HCT116 (cell line): ENCODE measurements at regions not wholly inside any gene's neighbourhood (a gene's known extent, or its start where the extent isn't known, plus 50 kb on each side); places are given as distances from the start of the nearest gene placed in this dataset.

Source experiments
- ATAC-seq: fragments of 200-7000 bp; cut with Tn5 transposase; 2 replicates; pipeline ENCODE4 v1.9.1; 2020; ENCODE audit warnings: mild to moderate bottlenecking, moderate library complexity
- BruUV-seq: library from RNA; stranded (reverse); fragments of 400-500 nt; replicated peaks from 2 replicates; lab custom pipeline; 2021; lab: Mats Ljungman, UMichigan
- CTCF ChIA-PET: fragments of 300-600 bp; sonication (Branson Sonifier 250); formaldehyde crosslinking; loops from one replicate; lab custom pipeline; 2021; ENCODE audit warnings: antibody characterized with exemption; lab: Charles Lee
- POLR2A ChIA-PET: fragments of 300-600, 350-600 bp; sonication (Branson Sonifier 250); formaldehyde crosslinking; loops from one replicate; lab custom pipeline; 2021; ENCODE audit warnings: antibody characterized with exemption; lab: Charles Lee
- RAD21 ChIA-PET, 2 experiments: fragments of 300-600 bp; sonication (Branson Sonifier 250); formaldehyde crosslinking; loops; one replicate each; lab custom pipeline; 2023; ENCODE audit warnings: low total read pairs in 2 of 2; ENCODE audit not compliant: uncharacterized antibody in 2 of 2, unreplicated experiment in 2 of 2, low non-redundant PET in 1 of 2; lab: Charles Lee
- DNase-seq: peaks from one replicate; pipeline ENCODE4 v3.0.0-alpha.2; 2010; ENCODE audit warnings: low read depth, low spot score
- H2AFZ ChIP-seq: fragments of 200-600 bp; shearing (Covaris generic), sonication (generic); 2 replicates; pipeline ENCODE4 v1.6.1; 2017; ENCODE audit warnings: low read depth, mixed run types, mixed read lengths, antibody characterized with exemption, low read length; ENCODE audit not compliant: poor library complexity, severe bottlenecking
- H3K27ac ChIP-seq: 2 replicates; pipeline ENCODE4 v1.5.1; 2012; ENCODE audit warnings: low read depth, low read length
- H3K27me3 ChIP-seq: fragments of 200-600 bp; sonication (generic); 2 replicates; pipeline ENCODE4 v1.6.1; 2016; ENCODE audit warnings: mixed run types, low read length, mixed read lengths; ENCODE audit not compliant: insufficient read depth
- H3K36me3 ChIP-seq, 2 experiments: fragments of 200-500 bp in 1 of 2; fragments of 200-600 bp in 1 of 2; sonication (Bioruptor generic) in 1 of 2; sonication (generic) in 1 of 2; 2 replicates each; pipeline versions ENCODE4 v1.5.1 to v1.6.1; 2014 to 2016; ENCODE audit warnings: low read length in 2 of 2, inconsistent platforms in 1 of 2, mixed read lengths in 1 of 2, mixed run types in 1 of 2; ENCODE audit not compliant: insufficient read depth in 2 of 2, control insufficient read depth in 1 of 2
- H3K4me1 ChIP-seq, 2 experiments: fragments of 200-600 bp in 1 of 2; sonication (generic) in 1 of 2; 2 replicates each; pipeline versions ENCODE4 v1.5.1 to v1.6.1; 2012 to 2017; ENCODE audit warnings: low read length in 2 of 2, inconsistent platforms in 1 of 2, mild to moderate bottlenecking in 1 of 2, mixed read lengths in 1 of 2, mixed run types in 1 of 2, moderate library complexity in 1 of 2; ENCODE audit not compliant: insufficient read depth in 2 of 2, control insufficient read depth in 1 of 2
- H3K4me2 ChIP-seq: fragments of 200-600 bp; sonication (generic); 2 replicates; pipeline ENCODE4 v1.6.1; 2017; ENCODE audit warnings: mixed run types, low read length, mixed read lengths
- H3K4me3 ChIP-seq, 2 experiments: fragments of 200-600 bp in 1 of 2; sonication (generic) in 1 of 2; replicated peaks in 1 of 2; 2 replicates each; pipeline ENCODE4 v1.5.1; 2011 to 2016; ENCODE audit warnings: low read length in 2 of 2, control low read depth in 1 of 2, low read depth in 1 of 2, mild to moderate bottlenecking in 1 of 2, mixed read lengths in 1 of 2, mixed run types in 1 of 2
- H3K79me2 ChIP-seq: fragments of 200-600 bp; sonication (generic); 2 replicates; pipeline ENCODE4 v1.6.1; 2017; ENCODE audit warnings: mild to moderate bottlenecking, mixed run types, low read length, moderate library complexity, mixed read lengths; ENCODE audit not compliant: insufficient read depth
- H3K9ac ChIP-seq: fragments of 200-600 bp; sonication (generic); 2 replicates; pipeline ENCODE4 v1.6.1; 2016; ENCODE audit warnings: low read length, mixed read lengths
- H3K9me2 ChIP-seq: fragments of 200-600 bp; sonication (generic), shearing (Covaris generic); 2 replicates; pipeline ENCODE4 v1.6.1; 2017; ENCODE audit warnings: mixed run types, mild to moderate bottlenecking, moderate library complexity; ENCODE audit not compliant: insufficient read depth
- H3K9me3 ChIP-seq, 2 experiments: fragments of 200-500 bp in 1 of 2; fragments of 200-600 bp in 1 of 2; sonication (Bioruptor generic) in 1 of 2; sonication (generic) in 1 of 2; 2 replicates each; pipeline ENCODE4 v1.6.1; 2014 to 2017; ENCODE audit warnings: low read length in 2 of 2, mixed read lengths in 2 of 2, inconsistent platforms in 1 of 2, low read depth in 1 of 2, mild to moderate bottlenecking in 1 of 2, mixed run types in 1 of 2, moderate library complexity in 1 of 2; ENCODE audit not compliant: control insufficient read depth in 1 of 2, insufficient read depth in 1 of 2
- H4K20me1 ChIP-seq: fragments of 200-600 bp; sonication (generic), shearing (Covaris generic); 2 replicates; pipeline ENCODE4 v1.6.1; 2017; ENCODE audit warnings: mixed run types, mild to moderate bottlenecking, moderate library complexity; ENCODE audit not compliant: insufficient read depth
- CEBPB ChIP-seq: IDR thresholded peaks from 2 replicates; pipeline ENCODE4 v1.6.1; 2012; ENCODE audit warnings: low read depth
- ELF1 ChIP-seq: IDR thresholded peaks from 2 replicates; pipeline ENCODE4 v1.6.1; 2012; ENCODE audit warnings: low read depth, borderline replicate concordance
- EZH2phosphoT487 ChIP-seq: fragments of 200-600 bp; IDR thresholded peaks from 2 replicates; pipeline ENCODE4 v1.6.1; 2018; ENCODE audit warnings: antibody characterized with exemption, borderline replicate concordance
- FOSL1 ChIP-seq: IDR thresholded peaks from 2 replicates; pipeline ENCODE4 v1.6.1; 2012; ENCODE audit warnings: low read depth
- POLR2A ChIP-seq: IDR thresholded peaks from 2 replicates; pipeline ENCODE4 v1.7.0; 2011; ENCODE audit warnings: borderline replicate concordance; ENCODE audit not compliant: insufficient read depth, insufficient read length; ENCODE audit errors: extremely low read depth
- REST ChIP-seq: IDR thresholded peaks from 2 replicates; pipeline ENCODE4 v1.6.1; 2012; ENCODE audit warnings: low read depth
- SIN3A ChIP-seq: IDR thresholded peaks from 2 replicates; pipeline ENCODE4 v1.6.1; 2012; ENCODE audit warnings: low read depth
- SP1 ChIP-seq: IDR thresholded peaks from 2 replicates; pipeline ENCODE4 v1.6.1; 2012; ENCODE audit warnings: low read depth
- SRF ChIP-seq: IDR thresholded peaks from 2 replicates; pipeline ENCODE4 v1.6.1; 2012; ENCODE audit warnings: low read depth
- TCF7L2 ChIP-seq: IDR thresholded peaks from 2 replicates; pipeline ENCODE4 v1.7.0; 2011; ENCODE audit warnings: borderline replicate concordance, inconsistent platforms; ENCODE audit not compliant: insufficient read depth, insufficient read length; ENCODE audit errors: extremely low read depth
- YY1 ChIP-seq: IDR thresholded peaks from 2 replicates; pipeline ENCODE4 v1.6.1; 2011; ENCODE audit warnings: low read length, low read depth, moderate library complexity, mild to moderate bottlenecking; ENCODE audit not compliant: insufficient replicate concordance; ENCODE audit errors: extremely low read depth
- ZNF274 ChIP-seq: fragments of 200-500 bp; sonication (Bioruptor generic); IDR thresholded peaks from 2 replicates; pipeline ENCODE4 v1.6.1; 2014; ENCODE audit warnings: mild to moderate bottlenecking, low read depth, low read length, inconsistent platforms
- intact Hi-C: fragments of 100-400 bp; cut with micrococcal nuclease; formaldehyde crosslinking; loops from 2 replicates; pipeline ENCODE4 v1.10.0; 2022

- ATAC-seq: no peak
- POLR2A ChIA-PET: no interaction called here
Observed at GRCh38 chr12:127074161-127074560, 1192.8 kb upstream of the TMEM132C start.

More at GRCh38 chr12:127074161-127074560, 1192.8 kb upstream of the TMEM132C start:
- no peaks in the 10 kb centered on the region for H3K36me3 ChIP-seq
- peaks cover 27% of the 10 kb centered on the region for H3K79me2 ChIP-seq
- no peaks in the 10 kb centered on the region for H3K27me3 ChIP-seq
- TF ChIP-seq FOSL1: no peak
- no peak for TF ChIP-seq REST
- no peak for TF ChIP-seq EZH2phosphoT487
- TF ChIP-seq ELF1: no peak
- TF ChIP-seq YY1: no peak
- no peak for TF ChIP-seq CEBPB
- no peak for TF ChIP-seq ZNF274
- TF ChIP-seq POLR2A: no peak
- TF ChIP-seq SRF: no peak
- no peak for TF ChIP-seq SIN3A
- TF ChIP-seq TCF7L2: no peak
- TF ChIP-seq SP1: no peak
- intact Hi-C loops: no loop called here
- H3K27ac ChIP-seq: no peak overlapping the region
- no peaks in the 10 kb centered on the region for H4K20me1 ChIP-seq
- ChIA-PET RAD21 (no interaction called here), CTCF (no interaction called here)
- BruUV-seq: no TSS peak
- no peaks in the 10 kb centered on the region for H3K9me3 ChIP-seq
- H3K4me2 ChIP-seq: no peak overlapping the region
- no peak overlapping the region for H3K4me3 ChIP-seq
- H3K4me1 ChIP-seq: no peaks in the 10 kb centered on the region
- H3K9ac ChIP-seq: no peak overlapping the region
- DNase-seq: no peak
- H2AFZ ChIP-seq: no peak overlapping the region
- H3K9me2 ChIP-seq: no peaks in the 10 kb centered on the region
